Stimulated activated CD4-positive, alpha-beta T cell treated with anti-CD3 and anti-CD28 coated beads, Interleukin-15, amount 100 ng/mL, for 48 hours (primary cell): ENCODE measurements at regions not wholly inside any gene's neighbourhood (a gene's known extent, or its start where the extent isn't known, plus 50 kb on each side); places are given as distances from the start of the nearest gene placed in this dataset.

Source experiments
- DNase-seq, 2 donors: peaks; one replicate each; pipeline ENCODE4 v3.0.0-alpha.2; 2020; ENCODE audit warnings: low read depth in 2 of 2

- DNase-seq = no peak
These were observed 97.8 kb upstream of the CELF4 start for GRCh38 chr18:37663446-37663845.

- DNase-seq = no peak
These were observed 97.1 kb upstream of the CELF4 start for GRCh38 chr18:37662546-37663339.

GRCh38 chr18:37662099-37662498 is 96.5 kb upstream of the CELF4 start:
- DNase-seq = no peak

GRCh38 chr18:37661478-37661877 is 95.9 kb upstream of the CELF4 start:
- DNase-seq = no peak

GRCh38 chr18:37661061-37661460 is 95.5 kb upstream of the CELF4 start:
- DNase-seq = no peak

- no peak for DNase-seq
These were observed 95.1 kb upstream of the CELF4 start for GRCh38 chr18:37660658-37661057.

- no peak for DNase-seq
These were observed 94.3 kb upstream of the CELF4 start for GRCh38 chr18:37659906-37660305.

GRCh38 chr18:37658894-37659293 is 93.3 kb upstream of the CELF4 start:
- DNase-seq = no peak

GRCh38 chr18:37657493-37657892 is 91.9 kb upstream of the CELF4 start:
- no peak for DNase-seq

- DNase-seq = no peak
These were observed 89.3 kb upstream of the CELF4 start for GRCh38 chr18:37654731-37655369.

- DNase-seq = no peak
These were observed 88.4 kb upstream of the CELF4 start for GRCh38 chr18:37654034-37654433.

GRCh38 chr18:37653618-37654017 is 88.0 kb upstream of the CELF4 start:
- no peak for DNase-seq

GRCh38 chr18:37649930-37650329 is 84.3 kb upstream of the CELF4 start:
- DNase-seq = no peak

GRCh38 chr18:37649416-37649815 is 83.8 kb upstream of the CELF4 start:
- DNase-seq = no peak

- DNase-seq = no peak
These were observed 76.0 kb upstream of the CELF4 start for GRCh38 chr18:37641573-37641972.

GRCh38 chr18:37640504-37640903 is 74.9 kb upstream of the CELF4 start:
- no peak for DNase-seq

- no peak for DNase-seq
These were observed 74.2 kb upstream of the CELF4 start for GRCh38 chr18:37639846-37640245.

- no peak for DNase-seq
These were observed 71.9 kb upstream of the CELF4 start for GRCh38 chr18:37637478-37637850.

GRCh38 chr18:37636831-37637477 is 71.4 kb upstream of the CELF4 start:
- DNase-seq = no peak

- no peak for DNase-seq
These were observed 68.9 kb upstream of the CELF4 start for GRCh38 chr18:37634516-37634915.

- DNase-seq = no peak
These were observed 65.8 kb upstream of the CELF4 start for GRCh38 chr18:37631422-37631821.

GRCh38 chr18:37630334-37630733 is 64.7 kb upstream of the CELF4 start:
- DNase-seq = no peak
